Liver (tissue), 7 donors: ENCODE measurements at regions not wholly inside any gene's neighbourhood (a gene's known extent, or its start where the extent isn't known, plus 50 kb on each side); places are given as distances from the start of the nearest gene placed in this dataset.

Source experiments
- DNase-seq: peaks from one replicate; pipeline ENCODE4 v3.0.0-alpha.2; 2017; ENCODE audit warnings: low spot score
- H3K27ac ChIP-seq, 2 donors: one replicate each; pipeline ENCODE4 v1.7.0; 2013; ENCODE audit warnings: inconsistent platforms in 2 of 2, low read length in 2 of 2, control low read depth in 1 of 2, low read depth in 1 of 2, mild to moderate bottlenecking in 1 of 2
- H3K27me3 ChIP-seq, 4 donors: one replicate each; pipeline versions ENCODE4 v1.6.1 to v1.7.0; 2013; ENCODE audit warnings: low read length in 3 of 4, inconsistent platforms in 1 of 4, mild to moderate bottlenecking in 1 of 4, moderate library complexity in 1 of 4; ENCODE audit not compliant: control insufficient read depth in 4 of 4, insufficient read depth in 4 of 4
- H3K36me3 ChIP-seq, 4 donors: one replicate each; pipeline versions ENCODE4 v1.6.1 to v1.7.0; 2013; ENCODE audit warnings: low read length in 3 of 4, mild to moderate bottlenecking in 3 of 4, low read depth in 1 of 4, moderate library complexity in 1 of 4; ENCODE audit not compliant: control insufficient read depth in 4 of 4, insufficient read depth in 3 of 4
- H3K4me1 ChIP-seq, 4 donors: one replicate each; pipeline versions ENCODE4 v1.6.1 to v1.7.0; 2013; ENCODE audit warnings: low read length in 3 of 4, mild to moderate bottlenecking in 3 of 4, moderate library complexity in 1 of 4; ENCODE audit not compliant: control insufficient read depth in 4 of 4, insufficient read depth in 4 of 4
- H3K4me3 ChIP-seq, 3 donors: one replicate each; pipeline versions ENCODE4 v1.6.1 to v1.7.0; 2013; ENCODE audit warnings: low read length in 3 of 3, control low read depth in 1 of 3, low read depth in 1 of 3, mild to moderate bottlenecking in 1 of 3
- H3K9ac ChIP-seq, 2 donors: one replicate each; pipeline ENCODE4 v1.7.0; 2013; ENCODE audit warnings: low read length in 2 of 2, mild to moderate bottlenecking in 2 of 2, moderate library complexity in 2 of 2, control low read depth in 1 of 2, low read depth in 1 of 2
- H3K9me3 ChIP-seq, 4 donors: one replicate each; pipeline versions ENCODE4 v1.6.1 to v1.7.0; 2013; ENCODE audit warnings: low read length in 3 of 4; ENCODE audit not compliant: control insufficient read depth in 4 of 4
- EGR1 ChIP-seq, 2 donors: IDR thresholded peaks; 2 replicates each; pipeline ENCODE4 v1.6.1; 2016 to 2018; ENCODE audit warnings: antibody characterized with exemption in 2 of 2, low read depth in 2 of 2
- FOXA2 ChIP-seq: IDR thresholded peaks from 2 replicates; pipeline ENCODE4 v1.6.1; 2016; ENCODE audit warnings: antibody characterized with exemption
- GABPA ChIP-seq, 2 donors: IDR thresholded peaks in 1 of 2; conservative IDR thresholded peaks in 1 of 2; 2 replicates each; pipeline ENCODE4 v1.6.1; 2016; ENCODE audit warnings: antibody characterized with exemption in 2 of 2, mild to moderate bottlenecking in 1 of 2, moderate library complexity in 1 of 2
- HNF4G ChIP-seq: IDR thresholded peaks from 2 replicates; pipeline ENCODE4 v1.6.1; 2016; ENCODE audit warnings: antibody characterized with exemption
- JUND ChIP-seq, 2 donors: IDR thresholded peaks; 2 replicates each; pipeline ENCODE4 v1.6.1; 2016; ENCODE audit warnings: antibody characterized with exemption in 2 of 2
- NR2F2 ChIP-seq: IDR thresholded peaks from 2 replicates; pipeline ENCODE4 v1.6.1; 2016; ENCODE audit warnings: antibody characterized with exemption
- RAD21 ChIP-seq, 2 donors: IDR thresholded peaks; 2 replicates each; pipeline ENCODE4 v1.6.1; 2016; ENCODE audit warnings: antibody characterized with exemption in 2 of 2, mild to moderate bottlenecking in 2 of 2
- RXRA ChIP-seq, 2 donors: IDR thresholded peaks; 2 replicates each; pipeline ENCODE4 v1.6.1; 2017 to 2018; ENCODE audit warnings: antibody characterized with exemption in 2 of 2, mild to moderate bottlenecking in 1 of 2
- SP1 ChIP-seq: IDR thresholded peaks from 2 replicates; pipeline ENCODE4 v1.6.1; 2018; ENCODE audit warnings: antibody characterized with exemption, mild to moderate bottlenecking
- TF ChIP-seq, protein P1 (sequence below): IDR thresholded peaks from 2 replicates; pipeline ENCODE4 v1.6.1; 2016; ENCODE audit warnings: antibody characterized with exemption
- TF ChIP-seq, protein P2 (sequence below): IDR thresholded peaks from 2 replicates; pipeline ENCODE4 v1.6.1; 2016; ENCODE audit warnings: antibody characterized with exemption
- TF ChIP-seq, protein P3 (sequence below): IDR thresholded peaks from 2 replicates; pipeline ENCODE4 v1.6.1; 2016; ENCODE audit warnings: antibody characterized with exemption
- TF ChIP-seq, protein P4 (sequence below): fragments of 150-350 bp; IDR thresholded peaks from 2 replicates; pipeline ENCODE4 v1.5.1; 2017; ENCODE audit warnings: improper control_type of control experiment, low read depth, low read length; ENCODE audit not compliant: missing input control
- TF ChIP-seq, protein P5 (sequence below): IDR thresholded peaks from 2 replicates; pipeline ENCODE4 v1.6.1; 2016; ENCODE audit warnings: antibody characterized with exemption, mild to moderate bottlenecking
- donor health status: healthy.
- donor health status: healthy.
- donor health status: healthy.
- donor health status: healthy.

DNA sequence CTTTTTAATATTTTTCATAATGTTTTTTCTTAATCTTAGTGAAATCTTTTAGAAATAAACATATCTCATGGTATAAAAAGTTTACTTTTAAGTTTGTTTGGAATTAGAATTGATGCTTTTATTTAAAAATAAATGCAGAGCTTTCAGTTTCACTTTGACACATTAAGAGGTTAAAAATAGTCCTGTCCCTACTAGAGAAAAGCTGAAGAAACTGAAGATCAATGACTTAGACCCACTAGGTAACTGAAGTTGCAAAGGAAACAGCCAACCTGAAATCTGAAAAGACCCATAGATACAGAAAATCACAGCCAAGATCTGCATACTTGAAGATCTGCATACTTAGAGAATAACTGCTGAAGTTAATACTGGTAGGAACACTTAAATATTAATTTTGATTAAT lies 237.6 kb downstream of the RAP2B start:
- H3K4me3 ChIP-seq = no peak overlapping the region

DNA sequence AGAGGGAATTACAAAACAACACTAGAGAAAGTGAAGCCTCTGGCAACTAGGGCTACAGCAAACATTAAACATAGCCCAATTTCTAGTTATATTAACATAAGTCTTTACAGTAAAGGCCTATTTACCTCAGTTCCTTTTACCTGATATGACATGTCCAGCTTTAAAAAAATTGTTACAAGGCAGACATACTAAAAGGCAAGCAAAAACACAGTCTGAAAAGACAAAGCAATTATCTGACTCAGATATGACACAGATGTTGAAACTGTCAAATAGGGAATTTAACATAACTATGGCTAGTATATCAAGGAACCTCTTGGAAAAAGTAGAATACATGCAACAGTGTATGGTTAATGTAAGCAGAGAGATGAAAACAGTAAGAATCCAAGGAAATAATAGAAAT lies 238.6 kb downstream of the RAP2B start:
- peaks cover 0 to 4% (median 0%) of the 10 kb centered on the region in 4 donors for H3K27me3 ChIP-seq
- no peaks in the 10 kb centered on the region for H3K36me3 ChIP-seq
- no peak overlapping the region for H3K9ac ChIP-seq
- no peak overlapping the region for H3K4me3 ChIP-seq
- no peak for DNase-seq
- no peaks in the 10 kb centered on the region for H3K4me1 ChIP-seq
- H3K27ac ChIP-seq = no peak overlapping the region
- H3K9me3 ChIP-seq = no peaks in the 10 kb centered on the region
- TF ChIP-seq NR2F2 (no peak), GABPA (IDR thresholded peaks at IDR 0.05 in 1 of 2, conservative IDR thresholded peaks at IDR 0.05 in 1 of 2) (no peak), RXRA (IDR thresholded peaks at IDR 0.05) (no peak), RAD21 (IDR thresholded peaks at IDR 0.05) (no peak), JUND (IDR thresholded peaks at IDR 0.05) (no peak), EGR1 (IDR thresholded peaks at IDR 0.05; ENCODE audit: low read depth in 2 of 2) (no peak), SP1 (no peak), HNF4G (no peak)
- TF ChIP-seq, protein P1, sequence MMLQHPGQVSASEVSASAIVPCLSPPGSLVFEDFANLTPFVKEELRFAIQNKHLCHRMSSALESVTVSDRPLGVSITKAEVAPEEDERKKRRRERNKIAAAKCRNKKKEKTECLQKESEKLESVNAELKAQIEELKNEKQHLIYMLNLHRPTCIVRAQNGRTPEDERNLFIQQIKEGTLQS = no peak
- TF ChIP-seq, protein P2, sequence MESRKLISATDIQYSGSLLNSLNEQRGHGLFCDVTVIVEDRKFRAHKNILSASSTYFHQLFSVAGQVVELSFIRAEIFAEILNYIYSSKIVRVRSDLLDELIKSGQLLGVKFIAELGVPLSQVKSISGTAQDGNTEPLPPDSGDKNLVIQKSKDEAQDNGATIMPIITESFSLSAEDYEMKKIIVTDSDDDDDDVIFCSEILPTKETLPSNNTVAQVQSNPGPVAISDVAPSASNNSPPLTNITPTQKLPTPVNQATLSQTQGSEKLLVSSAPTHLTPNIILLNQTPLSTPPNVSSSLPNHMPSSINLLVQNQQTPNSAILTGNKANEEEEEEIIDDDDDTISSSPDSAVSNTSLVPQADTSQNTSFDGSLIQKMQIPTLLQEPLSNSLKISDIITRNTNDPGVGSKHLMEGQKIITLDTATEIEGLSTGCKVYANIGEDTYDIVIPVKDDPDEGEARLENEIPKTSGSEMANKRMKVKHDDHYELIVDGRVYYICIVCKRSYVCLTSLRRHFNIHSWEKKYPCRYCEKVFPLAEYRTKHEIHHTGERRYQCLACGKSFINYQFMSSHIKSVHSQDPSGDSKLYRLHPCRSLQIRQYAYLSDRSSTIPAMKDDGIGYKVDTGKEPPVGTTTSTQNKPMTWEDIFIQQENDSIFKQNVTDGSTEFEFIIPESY = no peak

More for the DNA sequence above, 237.6 kb downstream of the RAP2B start:
- TF ChIP-seq FOXA2 (no peak), RXRA (IDR thresholded peaks at IDR 0.05) (no peak), SP1 (no peak), GABPA (IDR thresholded peaks at IDR 0.05 in 1 of 2, conservative IDR thresholded peaks at IDR 0.05 in 1 of 2) (no peak), NR2F2 (no peak)
- TF ChIP-seq, protein P3, sequence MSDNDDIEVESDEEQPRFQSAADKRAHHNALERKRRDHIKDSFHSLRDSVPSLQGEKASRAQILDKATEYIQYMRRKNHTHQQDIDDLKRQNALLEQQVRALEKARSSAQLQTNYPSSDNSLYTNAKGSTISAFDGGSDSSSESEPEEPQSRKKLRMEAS = no peak
- TF ChIP-seq, protein P1 = no peak
- TF ChIP-seq, protein P4, sequence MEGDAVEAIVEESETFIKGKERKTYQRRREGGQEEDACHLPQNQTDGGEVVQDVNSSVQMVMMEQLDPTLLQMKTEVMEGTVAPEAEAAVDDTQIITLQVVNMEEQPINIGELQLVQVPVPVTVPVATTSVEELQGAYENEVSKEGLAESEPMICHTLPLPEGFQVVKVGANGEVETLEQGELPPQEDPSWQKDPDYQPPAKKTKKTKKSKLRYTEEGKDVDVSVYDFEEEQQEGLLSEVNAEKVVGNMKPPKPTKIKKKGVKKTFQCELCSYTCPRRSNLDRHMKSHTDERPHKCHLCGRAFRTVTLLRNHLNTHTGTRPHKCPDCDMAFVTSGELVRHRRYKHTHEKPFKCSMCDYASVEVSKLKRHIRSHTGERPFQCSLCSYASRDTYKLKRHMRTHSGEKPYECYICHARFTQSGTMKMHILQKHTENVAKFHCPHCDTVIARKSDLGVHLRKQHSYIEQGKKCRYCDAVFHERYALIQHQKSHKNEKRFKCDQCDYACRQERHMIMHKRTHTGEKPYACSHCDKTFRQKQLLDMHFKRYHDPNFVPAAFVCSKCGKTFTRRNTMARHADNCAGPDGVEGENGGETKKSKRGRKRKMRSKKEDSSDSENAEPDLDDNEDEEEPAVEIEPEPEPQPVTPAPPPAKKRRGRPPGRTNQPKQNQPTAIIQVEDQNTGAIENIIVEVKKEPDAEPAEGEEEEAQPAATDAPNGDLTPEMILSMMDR = no peak
- TF ChIP-seq, protein P5, sequence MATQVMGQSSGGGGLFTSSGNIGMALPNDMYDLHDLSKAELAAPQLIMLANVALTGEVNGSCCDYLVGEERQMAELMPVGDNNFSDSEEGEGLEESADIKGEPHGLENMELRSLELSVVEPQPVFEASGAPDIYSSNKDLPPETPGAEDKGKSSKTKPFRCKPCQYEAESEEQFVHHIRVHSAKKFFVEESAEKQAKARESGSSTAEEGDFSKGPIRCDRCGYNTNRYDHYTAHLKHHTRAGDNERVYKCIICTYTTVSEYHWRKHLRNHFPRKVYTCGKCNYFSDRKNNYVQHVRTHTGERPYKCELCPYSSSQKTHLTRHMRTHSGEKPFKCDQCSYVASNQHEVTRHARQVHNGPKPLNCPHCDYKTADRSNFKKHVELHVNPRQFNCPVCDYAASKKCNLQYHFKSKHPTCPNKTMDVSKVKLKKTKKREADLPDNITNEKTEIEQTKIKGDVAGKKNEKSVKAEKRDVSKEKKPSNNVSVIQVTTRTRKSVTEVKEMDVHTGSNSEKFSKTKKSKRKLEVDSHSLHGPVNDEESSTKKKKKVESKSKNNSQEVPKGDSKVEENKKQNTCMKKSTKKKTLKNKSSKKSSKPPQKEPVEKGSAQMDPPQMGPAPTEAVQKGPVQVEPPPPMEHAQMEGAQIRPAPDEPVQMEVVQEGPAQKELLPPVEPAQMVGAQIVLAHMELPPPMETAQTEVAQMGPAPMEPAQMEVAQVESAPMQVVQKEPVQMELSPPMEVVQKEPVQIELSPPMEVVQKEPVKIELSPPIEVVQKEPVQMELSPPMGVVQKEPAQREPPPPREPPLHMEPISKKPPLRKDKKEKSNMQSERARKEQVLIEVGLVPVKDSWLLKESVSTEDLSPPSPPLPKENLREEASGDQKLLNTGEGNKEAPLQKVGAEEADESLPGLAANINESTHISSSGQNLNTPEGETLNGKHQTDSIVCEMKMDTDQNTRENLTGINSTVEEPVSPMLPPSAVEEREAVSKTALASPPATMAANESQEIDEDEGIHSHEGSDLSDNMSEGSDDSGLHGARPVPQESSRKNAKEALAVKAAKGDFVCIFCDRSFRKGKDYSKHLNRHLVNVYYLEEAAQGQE = no peak
- TF ChIP-seq, protein P2 = no peak
- Histone ChIP-seq H3K36me3 (no peaks in the 10 kb centered on the region), H3K27ac (no peak overlapping the region), H3K9me3 (peaks cover 0 to under 1% (median 0%) of the 10 kb centered on the region in 4 donors), H3K27me3 (peaks cover 0 to 4% (median 0%) of the 10 kb centered on the region in 4 donors), H3K4me1 (no peaks in the 10 kb centered on the region), H3K9ac (no peak overlapping the region)
- no peak for DNase-seq
